ENCODE measurements at regions not wholly inside any gene's neighbourhood (a gene's known extent, or its start where the extent isn't known, plus 50 kb on each side); places are given as distances from the start of the nearest gene placed in this dataset.
"Not testable (repeated sequence)": the region's sequence is repeated elsewhere in the genome, so short reads cannot be mapped to it uniquely, and the experiment has no call there.

DNA sequence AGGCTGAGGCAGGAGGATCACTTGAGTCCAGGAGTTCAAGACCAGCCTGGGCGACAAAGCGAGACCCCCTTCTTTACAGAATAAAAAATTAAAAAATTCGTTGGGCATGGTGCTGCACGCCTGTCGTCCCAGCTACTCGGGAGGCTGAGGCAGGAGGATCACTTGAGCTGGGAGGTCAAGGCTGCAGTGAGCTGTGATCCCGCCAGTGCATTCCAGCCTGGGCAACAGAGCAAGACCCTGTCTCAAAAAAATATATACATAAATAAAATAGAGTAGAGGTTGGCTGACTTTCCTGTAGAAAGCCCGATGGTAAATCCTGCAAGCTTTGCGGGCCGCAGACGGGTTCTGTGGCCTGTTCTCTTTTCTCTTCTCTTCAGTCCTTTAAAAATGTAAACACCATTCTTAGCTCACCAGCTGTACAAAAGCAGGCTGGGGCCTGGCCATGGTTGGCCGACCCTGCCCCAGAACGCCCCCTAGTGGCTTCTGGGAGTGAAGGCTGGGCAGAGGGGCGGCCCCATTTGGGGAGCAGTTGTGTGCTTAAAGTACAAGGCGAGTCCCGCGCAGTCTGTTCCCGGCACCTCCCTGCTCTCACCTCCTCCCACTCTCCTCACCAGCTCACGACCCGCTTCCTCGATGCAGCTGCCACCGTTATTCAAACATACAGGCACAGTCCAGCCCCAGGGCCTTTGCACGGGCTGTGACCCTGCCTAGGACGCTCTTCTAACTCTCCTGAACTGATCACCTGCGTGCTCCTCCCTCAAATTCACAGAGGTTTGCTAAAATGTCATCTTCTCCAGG, 109.5 kb downstream of the CRLF3 start:
- H4K20me1 ChIP-seq (replicated peaks; ENCODE audit: control insufficient read depth, insufficient read depth, low read length), result peaks cover 20% of the 10 kb centered on the region
- H3K9me1 ChIP-seq (ENCODE audit: control insufficient read depth, insufficient read depth, low read length); H3K27ac ChIP-seq (ENCODE audit: extremely low read depth, low read depth, low read length); POLR2A ChIA-PET; BruUV-seq (replicated peaks); H3K4me2 ChIP-seq (ENCODE audit: insufficient read depth, low read length); H3K9ac ChIP-seq (ENCODE audit: insufficient read depth in 1 of 2, low read depth in 2 of 2, low read length in 2 of 2); H3K9me3 ChIP-seq (replicated peaks; ENCODE audit: control insufficient read depth, insufficient read depth, low read depth, low read length); H3K27me3 ChIP-seq (ENCODE audit: control insufficient read depth in 2 of 2, insufficient read depth in 2 of 2, low read length in 2 of 2); H3K36me3 ChIP-seq (ENCODE audit: control insufficient read depth, insufficient read depth, low read length); H2AFZ ChIP-seq (ENCODE audit: low read depth, low read length); H3K4me3 ChIP-seq: not testable (repeated sequence)
- DNase-seq (ENCODE audit: extremely low read depth in 1 of 4, low spot score in 3 of 4) (peak; percentile 34 to 65 (median 37)), ATAC-seq (peak; percentile 89), FAIRE-seq (peak; percentile 83)
- 53% methylated on average over 20 of the region's 25 CpGs for WGBS (ENCODE audit: insufficient coverage, low coverage, missing lambda C conversion rate)
- intact Hi-C loops (cut with micrococcal nuclease), result loop anchor here (5.0 to 10.0 kb wide), 2 partner anchors 150 to 373 kb away; no protein-coding TSS in a partner anchor
- peaks cover 0 to 34% of the 10 kb centered on the region in 2 experiments; a peak in 3 of 5 replicates for H3K4me1 ChIP-seq (replicated peaks in 1 of 2; ENCODE audit: control insufficient read depth in 2 of 2, insufficient read depth in 2 of 2, low read length in 2 of 2)
- CTCF ChIA-PET (ENCODE audit: low intra/inter-chr PET ratio), result interaction anchor here (0.6 kb wide), 1 partner anchor 351 kb away, joined by 3 read pairs; no protein-coding TSS in a partner anchor
- in situ Hi-C loops (cut with MboI), result loop anchor here (5.0 to 25.0 kb wide), 3 partner anchors 163 to 610 kb away; partner anchors contain the start of gene TMIGD1
- peaks cover 79% of the 10 kb centered on the region for H3K79me2 ChIP-seq (ENCODE audit: control insufficient read depth, insufficient read depth, low read length)
- TF ChIP-seq, protein P1, sequence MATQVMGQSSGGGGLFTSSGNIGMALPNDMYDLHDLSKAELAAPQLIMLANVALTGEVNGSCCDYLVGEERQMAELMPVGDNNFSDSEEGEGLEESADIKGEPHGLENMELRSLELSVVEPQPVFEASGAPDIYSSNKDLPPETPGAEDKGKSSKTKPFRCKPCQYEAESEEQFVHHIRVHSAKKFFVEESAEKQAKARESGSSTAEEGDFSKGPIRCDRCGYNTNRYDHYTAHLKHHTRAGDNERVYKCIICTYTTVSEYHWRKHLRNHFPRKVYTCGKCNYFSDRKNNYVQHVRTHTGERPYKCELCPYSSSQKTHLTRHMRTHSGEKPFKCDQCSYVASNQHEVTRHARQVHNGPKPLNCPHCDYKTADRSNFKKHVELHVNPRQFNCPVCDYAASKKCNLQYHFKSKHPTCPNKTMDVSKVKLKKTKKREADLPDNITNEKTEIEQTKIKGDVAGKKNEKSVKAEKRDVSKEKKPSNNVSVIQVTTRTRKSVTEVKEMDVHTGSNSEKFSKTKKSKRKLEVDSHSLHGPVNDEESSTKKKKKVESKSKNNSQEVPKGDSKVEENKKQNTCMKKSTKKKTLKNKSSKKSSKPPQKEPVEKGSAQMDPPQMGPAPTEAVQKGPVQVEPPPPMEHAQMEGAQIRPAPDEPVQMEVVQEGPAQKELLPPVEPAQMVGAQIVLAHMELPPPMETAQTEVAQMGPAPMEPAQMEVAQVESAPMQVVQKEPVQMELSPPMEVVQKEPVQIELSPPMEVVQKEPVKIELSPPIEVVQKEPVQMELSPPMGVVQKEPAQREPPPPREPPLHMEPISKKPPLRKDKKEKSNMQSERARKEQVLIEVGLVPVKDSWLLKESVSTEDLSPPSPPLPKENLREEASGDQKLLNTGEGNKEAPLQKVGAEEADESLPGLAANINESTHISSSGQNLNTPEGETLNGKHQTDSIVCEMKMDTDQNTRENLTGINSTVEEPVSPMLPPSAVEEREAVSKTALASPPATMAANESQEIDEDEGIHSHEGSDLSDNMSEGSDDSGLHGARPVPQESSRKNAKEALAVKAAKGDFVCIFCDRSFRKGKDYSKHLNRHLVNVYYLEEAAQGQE (IDR thresholded peaks at IDR 0.05; ENCODE audit: borderline replicate concordance), result peak; percentile 49; the same call in 1 of the 2 replicates
- TF ChIP-seq, protein P1 (CRISPR knock-in tag; IDR thresholded peaks at IDR 0.05; ENCODE audit: low read depth), result not testable (repeated sequence)
- TF ChIP-seq, protein P2, sequence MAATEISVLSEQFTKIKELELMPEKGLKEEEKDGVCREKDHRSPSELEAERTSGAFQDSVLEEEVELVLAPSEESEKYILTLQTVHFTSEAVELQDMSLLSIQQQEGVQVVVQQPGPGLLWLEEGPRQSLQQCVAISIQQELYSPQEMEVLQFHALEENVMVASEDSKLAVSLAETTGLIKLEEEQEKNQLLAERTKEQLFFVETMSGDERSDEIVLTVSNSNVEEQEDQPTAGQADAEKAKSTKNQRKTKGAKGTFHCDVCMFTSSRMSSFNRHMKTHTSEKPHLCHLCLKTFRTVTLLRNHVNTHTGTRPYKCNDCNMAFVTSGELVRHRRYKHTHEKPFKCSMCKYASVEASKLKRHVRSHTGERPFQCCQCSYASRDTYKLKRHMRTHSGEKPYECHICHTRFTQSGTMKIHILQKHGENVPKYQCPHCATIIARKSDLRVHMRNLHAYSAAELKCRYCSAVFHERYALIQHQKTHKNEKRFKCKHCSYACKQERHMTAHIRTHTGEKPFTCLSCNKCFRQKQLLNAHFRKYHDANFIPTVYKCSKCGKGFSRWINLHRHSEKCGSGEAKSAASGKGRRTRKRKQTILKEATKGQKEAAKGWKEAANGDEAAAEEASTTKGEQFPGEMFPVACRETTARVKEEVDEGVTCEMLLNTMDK (IDR thresholded peaks at IDR 0.05; ENCODE audit: borderline replicate concordance, insufficient read depth, low read depth, low read length, poor library complexity, severe bottlenecking), result peak; percentile 53
- TF ChIP-seq, protein P3, sequence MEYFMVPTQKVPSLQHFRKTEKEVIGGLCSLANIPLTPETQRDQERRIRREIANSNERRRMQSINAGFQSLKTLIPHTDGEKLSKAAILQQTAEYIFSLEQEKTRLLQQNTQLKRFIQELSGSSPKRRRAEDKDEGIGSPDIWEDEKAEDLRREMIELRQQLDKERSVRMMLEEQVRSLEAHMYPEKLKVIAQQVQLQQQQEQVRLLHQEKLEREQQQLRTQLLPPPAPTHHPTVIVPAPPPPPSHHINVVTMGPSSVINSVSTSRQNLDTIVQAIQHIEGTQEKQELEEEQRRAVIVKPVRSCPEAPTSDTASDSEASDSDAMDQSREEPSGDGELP (CRISPR knock-in tag; IDR thresholded peaks at IDR 0.05; ENCODE audit: borderline replicate concordance), result peak; percentile 79
- TF ChIP-seq, protein P4, sequence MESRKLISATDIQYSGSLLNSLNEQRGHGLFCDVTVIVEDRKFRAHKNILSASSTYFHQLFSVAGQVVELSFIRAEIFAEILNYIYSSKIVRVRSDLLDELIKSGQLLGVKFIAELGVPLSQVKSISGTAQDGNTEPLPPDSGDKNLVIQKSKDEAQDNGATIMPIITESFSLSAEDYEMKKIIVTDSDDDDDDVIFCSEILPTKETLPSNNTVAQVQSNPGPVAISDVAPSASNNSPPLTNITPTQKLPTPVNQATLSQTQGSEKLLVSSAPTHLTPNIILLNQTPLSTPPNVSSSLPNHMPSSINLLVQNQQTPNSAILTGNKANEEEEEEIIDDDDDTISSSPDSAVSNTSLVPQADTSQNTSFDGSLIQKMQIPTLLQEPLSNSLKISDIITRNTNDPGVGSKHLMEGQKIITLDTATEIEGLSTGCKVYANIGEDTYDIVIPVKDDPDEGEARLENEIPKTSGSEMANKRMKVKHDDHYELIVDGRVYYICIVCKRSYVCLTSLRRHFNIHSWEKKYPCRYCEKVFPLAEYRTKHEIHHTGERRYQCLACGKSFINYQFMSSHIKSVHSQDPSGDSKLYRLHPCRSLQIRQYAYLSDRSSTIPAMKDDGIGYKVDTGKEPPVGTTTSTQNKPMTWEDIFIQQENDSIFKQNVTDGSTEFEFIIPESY (CRISPR knock-in tag; IDR thresholded peaks at IDR 0.05), result peak; percentile 40; the same call in 1 of the 2 replicates
- TF ChIP-seq KDM1A (IDR thresholded peaks at IDR 0.05) (peak in 1 of 2 experiments; percentile 33; a peak in 1 of 4 replicates), SMARCA5 (IDR thresholded peaks at IDR 0.05) (peak; percentile 75; the same call in 1 of the 2 replicates)
